Type B pancreatic cell (in vitro differentiated cells): ENCODE measurements at regions not wholly inside any gene's neighbourhood (a gene's known extent, or its start where the extent isn't known, plus 50 kb on each side); places are given as distances from the start of the nearest gene placed in this dataset.

Experiments used
- DNase-seq: peaks from one replicate; pipeline ENCODE4 v3.0.0; 2021; ENCODE audit warnings: mixed read lengths; ENCODE audit not compliant: unreplicated experiment; ENCODE audit errors: extremely low spot score
- H3K27ac Mint-ChIP-seq: 2 replicates; pipeline ENCODE4 v1.8.0; 2021; ENCODE audit warnings: mild to moderate bottlenecking, mixed read lengths
- H3K27me3 Mint-ChIP-seq: 2 replicates; pipeline ENCODE4 v1.8.0; 2021; ENCODE audit warnings: mixed read lengths
- H3K36me3 Mint-ChIP-seq: 2 replicates; pipeline ENCODE4 v1.8.0; 2021; ENCODE audit warnings: mixed read lengths
- H3K4me1 Mint-ChIP-seq: one replicate; pipeline ENCODE4 v1.8.0; 2021; ENCODE audit warnings: mixed read lengths; ENCODE audit not compliant: unreplicated experiment
- H3K4me3 Mint-ChIP-seq: 2 replicates; pipeline ENCODE4 v1.8.0; 2021; ENCODE audit warnings: mild to moderate bottlenecking, mixed read lengths
- H3K9me3 Mint-ChIP-seq: 2 replicates; pipeline ENCODE4 v1.8.0; 2021; ENCODE audit warnings: mixed read lengths
- CTCF ChIP-seq: fragments of 200-600 bp; sonication (generic); conservative IDR thresholded peaks from 2 replicates; pipeline ENCODE4 v1.5.0; 2021; ENCODE audit warnings: antibody characterized with exemption, mild to moderate bottlenecking

- H3K27me3 Mint-ChIP-seq: no peaks in the 10 kb centered on the region
- H3K36me3 Mint-ChIP-seq: no peaks in the 10 kb centered on the region
- no peak for TF ChIP-seq CTCF
- H3K9me3 Mint-ChIP-seq: peaks cover 5% of the 10 kb centered on the region
- H3K4me1 Mint-ChIP-seq: no peaks in the 10 kb centered on the region
- no peak for DNase-seq
- no peak overlapping the region for H3K27ac Mint-ChIP-seq
- no peak overlapping the region for H3K4me3 Mint-ChIP-seq
Observed at GRCh38 chr18:3333056-3333720, 71.3 kb downstream of the MYL12B start.

GRCh38 chr18:3333721-3334386 is 71.9 kb downstream of the MYL12B start:
- Mint-ChIP-seq H3K27ac (no peak overlapping the region), H3K36me3 (no peaks in the 10 kb centered on the region), H3K4me3 (no peak overlapping the region), H3K27me3 (no peaks in the 10 kb centered on the region), H3K9me3 (peaks cover 5% of the 10 kb centered on the region), H3K4me1 (no peaks in the 10 kb centered on the region)
- DNase-seq: no peak
- no peak for TF ChIP-seq CTCF

- no peaks in the 10 kb centered on the region for H3K9me3 Mint-ChIP-seq
- no peaks in the 10 kb centered on the region for H3K27me3 Mint-ChIP-seq
- no peak for DNase-seq
- no peak for TF ChIP-seq CTCF
- H3K27ac Mint-ChIP-seq: no peak overlapping the region
- H3K36me3 Mint-ChIP-seq: no peaks in the 10 kb centered on the region
- no peak overlapping the region for H3K4me3 Mint-ChIP-seq
- H3K4me1 Mint-ChIP-seq: no peaks in the 10 kb centered on the region
Observed at GRCh38 chr18:3340015-3340681, 78.2 kb downstream of the MYL12B start.

GRCh38 chr18:3340682-3341097 is 78.8 kb downstream of the MYL12B start:
- Mint-ChIP-seq H3K4me3 (no peak overlapping the region), H3K36me3 (no peaks in the 10 kb centered on the region), H3K9me3 (no peaks in the 10 kb centered on the region), H3K4me1 (no peaks in the 10 kb centered on the region), H3K27me3 (no peaks in the 10 kb centered on the region), H3K27ac (no peak overlapping the region)
- no peak for TF ChIP-seq CTCF
- no peak for DNase-seq

- no peaks in the 10 kb centered on the region for H3K36me3 Mint-ChIP-seq
- H3K4me1 Mint-ChIP-seq: no peaks in the 10 kb centered on the region
- H3K9me3 Mint-ChIP-seq: no peaks in the 10 kb centered on the region
- H3K4me3 Mint-ChIP-seq: no peak overlapping the region
- no peak for DNase-seq
- no peaks in the 10 kb centered on the region for H3K27me3 Mint-ChIP-seq
- H3K27ac Mint-ChIP-seq: no peak overlapping the region
- TF ChIP-seq CTCF: no peak
Observed at GRCh38 chr18:3342628-3343027, 80.7 kb downstream of the MYL12B start.
